GM23248 (cell line): ENCODE measurements at regions not wholly inside any gene's neighbourhood (a gene's known extent, or its start where the extent isn't known, plus 50 kb on each side); places are given as distances from the start of the nearest gene placed in this dataset.

ENCODE experiments used
- DNase-seq: peaks from one replicate; pipeline ENCODE4 v3.0.0-alpha.2; 2015
- H2AFZ ChIP-seq: fragments of 200-600 bp; sonication (generic); 2 replicates; pipeline ENCODE4 v1.6.1; 2016; ENCODE audit warnings: antibody characterized with exemption
- H3F3A ChIP-seq: fragments of 200-600 bp; sonication (generic); 2 replicates; pipeline ENCODE4 v1.6.1; 2016; ENCODE audit warnings: mild to moderate bottlenecking, antibody characterized with exemption, mixed run types; ENCODE audit not compliant: insufficient read depth
- H3K27ac ChIP-seq: fragments of 200-600 bp; sonication (generic); 2 replicates; pipeline ENCODE4 v1.5.1; 2016; ENCODE audit warnings: mild to moderate bottlenecking
- H3K27me3 ChIP-seq: fragments of 200-600 bp; sonication (generic); replicated peaks from 2 replicates; pipeline ENCODE4 v1.6.1; 2016; ENCODE audit warnings: mild to moderate bottlenecking; ENCODE audit not compliant: insufficient read depth
- H3K36me3 ChIP-seq: fragments of 200-600 bp; sonication (generic); 2 replicates; pipeline ENCODE4 v1.6.1; 2016; ENCODE audit warnings: low read depth, mild to moderate bottlenecking
- H3K4me1 ChIP-seq: fragments of 200-600 bp; sonication (generic); 2 replicates; pipeline ENCODE4 v1.6.1; 2016; ENCODE audit warnings: mild to moderate bottlenecking; ENCODE audit not compliant: insufficient read depth
- H3K4me2 ChIP-seq: fragments of 200-600 bp; sonication (generic); one replicate; pipeline ENCODE4 v1.6.1; 2016; ENCODE audit warnings: mild to moderate bottlenecking; ENCODE audit not compliant: unreplicated experiment
- H3K4me3 ChIP-seq: fragments of 200-600 bp; sonication (generic); 2 replicates; pipeline ENCODE4 v1.5.1; 2016; ENCODE audit warnings: mild to moderate bottlenecking
- H3K79me2 ChIP-seq: fragments of 200-600 bp; sonication (generic); 2 replicates; pipeline ENCODE4 v1.6.1; 2016; ENCODE audit warnings: mild to moderate bottlenecking; ENCODE audit not compliant: insufficient read depth
- H3K9ac ChIP-seq: fragments of 200-600 bp; sonication (generic); 2 replicates; pipeline ENCODE4 v1.6.1; 2016; ENCODE audit warnings: mild to moderate bottlenecking
- H3K9me2 ChIP-seq: fragments of 200-600 bp; sonication (generic); 2 replicates; pipeline ENCODE4 v1.6.1; 2016; ENCODE audit warnings: mixed run types, mild to moderate bottlenecking, moderate library complexity; ENCODE audit not compliant: insufficient read depth
- H3K9me3 ChIP-seq: fragments of 200-600 bp; sonication (generic); one replicate; pipeline ENCODE4 v1.6.1; 2017; ENCODE audit warnings: low read depth
- H4K20me1 ChIP-seq: fragments of 200-600 bp; sonication (generic); 2 replicates; pipeline ENCODE4 v1.6.0; 2016; ENCODE audit not compliant: insufficient read depth
- EZH2 ChIP-seq: fragments of 200-600 bp; sonication (generic); IDR thresholded peaks from 2 replicates; pipeline ENCODE4 v1.6.1; 2018; ENCODE audit warnings: antibody characterized with exemption, mild to moderate bottlenecking; ENCODE audit not compliant: insufficient read depth, poor library complexity, severe bottlenecking
- EZH2phosphoT487 ChIP-seq: fragments of 200-600 bp; sonication (generic); IDR thresholded peaks from 2 replicates; pipeline ENCODE4 v1.6.1; 2018; ENCODE audit warnings: antibody characterized with exemption, moderate library complexity, mild to moderate bottlenecking, low read depth; ENCODE audit not compliant: insufficient read depth
- WGBS, 2 experiments: methylation state at CpG; one replicate each; pipeline ENCODE4 v1.1.6; 2015 to 2017; ENCODE audit warnings: low lambda C conversion rate in 2 of 2, low coverage in 1 of 2; ENCODE audit errors: missing lambda C conversion rate in 2 of 2; 5-methylcytosine and 5-hydroxymethylcytosine counted together
- in situ Hi-C: fragments of 300-500 bp; cut with MboI; formaldehyde crosslinking; loops from 2 replicates; pipeline ENCODE4 v1.15.0; 2020

DNA sequence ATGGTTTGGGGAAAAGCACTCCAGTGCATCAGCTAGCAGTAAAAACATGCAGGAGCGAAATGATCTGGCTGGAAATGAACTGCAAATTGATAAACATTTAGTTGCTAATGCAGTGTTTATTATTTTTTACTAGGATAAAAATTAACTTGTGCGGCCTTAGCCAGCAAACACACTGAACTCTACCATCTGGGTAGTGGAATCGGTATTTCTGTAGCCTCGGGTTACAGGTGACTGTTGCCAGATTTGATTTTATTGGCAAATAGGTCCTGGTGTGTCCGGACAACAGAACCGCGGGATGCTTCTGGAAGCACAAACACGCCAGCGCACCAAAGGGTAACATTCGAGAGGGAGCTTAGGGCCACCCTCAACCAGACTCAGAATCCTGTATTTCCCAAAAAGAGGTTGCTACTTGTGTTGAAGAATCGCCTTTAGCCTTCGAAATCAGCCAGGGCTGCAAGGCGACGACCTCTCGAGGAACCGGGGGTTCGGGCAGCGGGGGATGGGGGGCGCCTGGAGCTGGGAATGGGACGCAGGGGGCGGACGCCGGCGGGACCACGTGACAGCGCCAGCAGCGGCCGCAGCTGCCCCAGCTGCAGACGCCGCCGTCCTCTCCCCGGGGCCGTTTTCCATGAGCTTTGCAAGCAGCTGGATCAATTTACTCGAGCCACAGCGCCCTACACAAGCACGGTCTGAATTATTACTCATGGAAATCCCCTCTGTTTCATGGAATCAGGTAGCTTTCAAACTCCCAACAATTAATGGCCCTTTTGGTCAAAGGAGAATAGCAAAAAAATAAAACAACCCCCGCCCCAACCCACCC, 158.8 kb downstream of the TOMM20 start:
- Histone ChIP-seq H3K9me3 (no peaks in the 10 kb centered on the region), H3K79me2 (no peaks in the 10 kb centered on the region), H2AFZ (peak overlapping the region; percentile 87), H3F3A (peaks cover 34% of the 10 kb centered on the region), H3K36me3 (no peaks in the 10 kb centered on the region), H3K9ac (peak overlapping the region; percentile 87), H3K4me1 (peaks cover 44% of the 10 kb centered on the region), H3K4me3 (peak overlapping the region; percentile 61), H3K27ac (peak overlapping the region; percentile 98), H3K27me3 (no peaks in the 10 kb centered on the region), H3K9me2 (no peaks in the 10 kb centered on the region), H3K4me2 (peak overlapping the region; percentile 83), H4K20me1 (no peaks in the 10 kb centered on the region)
- WGBS, 2 experiments = 3 to 4% methylated on average over 24 to 37 of the region's 37 CpGs
- TF ChIP-seq EZH2phosphoT487 (no peak), EZH2 (no peak)
- in situ Hi-C loops = loop anchor here (10.0 kb wide), 1 partner anchor 115 kb away; no protein-coding TSS in a partner anchor
- peak; percentile 86 for DNase-seq

GRCh38 chr1:234969011-234969441, 159.6 kb downstream of the TOMM20 start:
- 84 to 88% methylated on average over 4 of the region's 4 CpGs for WGBS, 2 experiments
- Histone ChIP-seq H3F3A (peaks cover 36% of the 10 kb centered on the region), H3K9ac (peak overlapping the region; percentile 87), H3K9me2 (no peaks in the 10 kb centered on the region), H3K79me2 (no peaks in the 10 kb centered on the region), H3K9me3 (no peaks in the 10 kb centered on the region), H3K4me1 (peaks cover 44% of the 10 kb centered on the region), H3K4me2 (peak overlapping the region; percentile 83), H4K20me1 (no peaks in the 10 kb centered on the region), H3K27ac (peak overlapping the region; percentile 98), H2AFZ (peak overlapping the region; percentile 87), H3K27me3 (no peaks in the 10 kb centered on the region), H3K4me3 (peak overlapping the region; percentile 61; the same call in 1 of the 2 replicates), H3K36me3 (no peaks in the 10 kb centered on the region)
- TF ChIP-seq EZH2 = no peak
- TF ChIP-seq EZH2phosphoT487 = no peak
- no peak for DNase-seq
- in situ Hi-C loops = no loop called here

DNA sequence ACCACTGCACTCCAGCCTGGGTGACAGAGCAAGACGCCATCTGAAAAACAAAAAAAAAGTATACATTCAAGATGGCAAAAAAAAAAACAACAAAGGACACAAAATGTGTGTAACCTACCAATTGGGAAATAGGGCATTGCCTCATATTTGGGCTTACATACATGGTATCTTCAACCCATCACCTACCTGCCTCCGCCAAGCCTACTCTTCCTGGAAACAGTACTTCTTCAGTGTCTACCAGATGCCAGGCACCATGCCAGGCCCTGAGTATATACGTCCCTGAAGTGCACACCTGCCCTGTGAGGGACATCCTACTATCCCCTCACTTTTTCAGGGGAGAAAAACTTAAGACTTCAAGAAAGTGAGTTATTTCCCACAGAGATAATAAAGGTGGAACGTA, 160.2 kb downstream of the TOMM20 start:
- in situ Hi-C loops = no loop called here
- Histone ChIP-seq H3K4me2 (no peak overlapping the region), H3K9ac (no peak overlapping the region), H3K4me3 (no peak overlapping the region), H3F3A (peaks cover 42% of the 10 kb centered on the region), H3K27me3 (no peaks in the 10 kb centered on the region), H3K4me1 (peaks cover 50% of the 10 kb centered on the region), H3K36me3 (no peaks in the 10 kb centered on the region), H3K27ac (no peak overlapping the region), H4K20me1 (no peaks in the 10 kb centered on the region), H3K9me2 (no peaks in the 10 kb centered on the region), H3K9me3 (no peaks in the 10 kb centered on the region), H2AFZ (0 out of 2 replicates have a peak overlapping the region, but pooled peaks have one; percentile 87), H3K79me2 (no peaks in the 10 kb centered on the region)
- DNase-seq = no peak
- TF ChIP-seq EZH2 = no peak
- TF ChIP-seq EZH2phosphoT487 = no peak
- 95 to 97% methylated on average over 4 of the region's 4 CpGs for WGBS, 2 experiments

DNA sequence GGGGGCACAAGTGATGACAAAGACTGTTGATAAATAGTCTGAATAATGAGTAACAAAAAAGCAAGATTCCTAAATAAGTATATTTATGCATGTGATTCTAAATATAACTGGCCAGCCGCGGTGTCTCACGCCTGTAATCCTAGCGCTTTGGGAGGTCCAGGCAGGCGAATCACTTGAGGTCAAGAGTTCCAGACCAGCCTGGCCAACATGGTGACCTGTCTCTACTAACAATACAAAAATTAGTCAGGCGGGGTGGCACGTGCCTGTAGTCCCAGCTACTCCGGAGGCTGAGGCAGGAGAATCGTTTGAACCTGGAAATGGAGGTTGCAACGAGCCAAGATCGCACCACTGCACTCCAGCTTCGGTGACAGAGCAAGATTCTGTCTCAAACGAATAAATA, 161.5 kb downstream of the TOMM20 start:
- no peaks in the 10 kb centered on the region for H3K9me3 ChIP-seq
- no peaks in the 10 kb centered on the region for H3K79me2 ChIP-seq
- H3K9me2 ChIP-seq = no peaks in the 10 kb centered on the region
- in situ Hi-C loops = no loop called here
- H3K27ac ChIP-seq = no peak overlapping the region
- H3K4me2 ChIP-seq = no peak overlapping the region
- peaks cover 53% of the 10 kb centered on the region for H3K4me1 ChIP-seq
- TF ChIP-seq EZH2 (no peak), EZH2phosphoT487 (no peak)
- no peaks in the 10 kb centered on the region for H3K27me3 ChIP-seq
- WGBS, 2 experiments = 96 to 97% methylated on average over 13 of the region's 13 CpGs
- H3F3A ChIP-seq = peaks cover 54% of the 10 kb centered on the region
- no peak for DNase-seq
- no peak overlapping the region for H2AFZ ChIP-seq
- no peaks in the 10 kb centered on the region for H3K36me3 ChIP-seq
- H3K9ac ChIP-seq = no peak overlapping the region
- H3K4me3 ChIP-seq = no peak overlapping the region
- no peaks in the 10 kb centered on the region for H4K20me1 ChIP-seq
